Activated CD4-positive, alpha-beta T cell treated with anti-CD3 and anti-CD28 coated beads, Interleukin-10, Interleukin-2, amounts not matched to agents 100 ng/mL and 50 ng/mL, durations not matched to agents 16 hours and 8 hours (primary cell): ENCODE measurements at regions not wholly inside any gene's neighbourhood (a gene's known extent, or its start where the extent isn't known, plus 50 kb on each side); places are given as distances from the start of the nearest gene placed in this dataset.
"Not testable (repeated sequence)": the region's sequence is repeated elsewhere in the genome, so short reads cannot be mapped to it uniquely, and the experiment has no call there.

Source experiments
- DNase-seq: peaks from one replicate; pipeline ENCODE4 v3.0.0-alpha.2; 2020

GRCh38 chr12:107511292-107511691 lies 174.3 kb upstream of the PWP1 start:
- no peak for DNase-seq

DNA sequence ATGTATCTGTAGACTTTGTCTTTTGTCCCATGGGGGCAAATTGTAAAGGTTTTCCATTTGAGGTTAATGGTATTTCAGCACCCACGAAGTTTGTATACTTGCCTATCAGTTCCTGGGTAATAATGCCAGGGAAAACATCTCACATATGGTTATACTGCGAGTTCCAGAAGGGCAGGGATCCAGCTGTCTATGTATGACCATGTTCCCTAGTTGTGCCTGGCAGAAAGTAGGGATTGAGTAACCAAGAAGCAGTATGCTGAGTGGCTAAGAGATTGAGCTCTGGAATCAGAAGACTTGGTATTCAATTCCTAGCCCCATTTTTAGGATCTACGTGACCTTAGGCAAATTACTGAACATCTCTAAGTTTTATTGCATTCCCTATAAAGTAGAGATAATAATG lies 173.2 kb upstream of the PWP1 start:
- DNase-seq: no peak

DNA sequence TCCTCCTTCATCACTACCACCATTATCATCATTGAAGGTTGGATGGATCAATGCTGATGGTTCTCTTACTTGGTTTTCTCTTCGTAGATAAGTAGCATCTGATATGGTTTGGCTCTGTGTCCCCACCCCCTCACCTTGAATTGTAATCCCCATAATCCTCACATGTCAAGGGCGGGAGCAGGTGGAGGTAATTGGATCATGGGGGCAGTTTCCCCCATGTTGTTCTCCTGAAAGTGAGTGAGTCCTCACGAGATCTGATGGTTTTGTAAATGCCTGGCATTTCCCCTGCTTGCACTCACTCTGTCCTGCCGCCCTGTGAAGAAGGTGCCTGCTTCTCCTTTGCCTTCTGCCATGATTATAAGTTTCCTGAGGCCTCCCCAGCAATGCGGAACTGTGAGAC lies 172.4 kb upstream of the PWP1 start:
- DNase-seq: no peak

GRCh38 chr12:107513636-107514400 lies 171.8 kb upstream of the PWP1 start:
- DNase-seq: no peak

GRCh38 chr12:107514887-107515445 lies 170.6 kb upstream of the PWP1 start:
- DNase-seq: no peak

- DNase-seq: peak; percentile 68
These were observed 170.1 kb upstream of the PWP1 start for GRCh38 chr12:107515446-107515958.

GRCh38 chr12:107517816-107518215 lies 167.8 kb upstream of the PWP1 start:
- DNase-seq: not testable (repeated sequence)

DNA sequence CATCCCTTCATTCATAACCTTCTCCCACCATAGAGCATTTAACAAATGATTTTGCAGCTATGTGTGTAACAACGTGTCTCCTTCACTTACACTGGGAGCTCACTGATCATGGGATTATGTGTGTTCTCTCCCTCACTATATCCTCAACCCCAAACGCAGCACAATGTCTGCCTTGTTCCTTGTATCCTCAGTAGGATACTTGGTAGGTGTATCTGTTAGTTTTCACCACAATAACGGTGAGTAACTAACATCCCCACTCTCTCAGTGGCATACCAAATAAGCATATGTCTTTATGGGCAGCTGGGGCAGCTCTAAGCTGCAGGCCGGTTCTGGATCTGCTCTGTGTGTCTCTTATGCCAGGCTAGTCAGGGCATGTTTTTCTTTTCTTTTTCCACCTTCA lies 166.7 kb upstream of the PWP1 start:
- DNase-seq: no peak

DNA sequence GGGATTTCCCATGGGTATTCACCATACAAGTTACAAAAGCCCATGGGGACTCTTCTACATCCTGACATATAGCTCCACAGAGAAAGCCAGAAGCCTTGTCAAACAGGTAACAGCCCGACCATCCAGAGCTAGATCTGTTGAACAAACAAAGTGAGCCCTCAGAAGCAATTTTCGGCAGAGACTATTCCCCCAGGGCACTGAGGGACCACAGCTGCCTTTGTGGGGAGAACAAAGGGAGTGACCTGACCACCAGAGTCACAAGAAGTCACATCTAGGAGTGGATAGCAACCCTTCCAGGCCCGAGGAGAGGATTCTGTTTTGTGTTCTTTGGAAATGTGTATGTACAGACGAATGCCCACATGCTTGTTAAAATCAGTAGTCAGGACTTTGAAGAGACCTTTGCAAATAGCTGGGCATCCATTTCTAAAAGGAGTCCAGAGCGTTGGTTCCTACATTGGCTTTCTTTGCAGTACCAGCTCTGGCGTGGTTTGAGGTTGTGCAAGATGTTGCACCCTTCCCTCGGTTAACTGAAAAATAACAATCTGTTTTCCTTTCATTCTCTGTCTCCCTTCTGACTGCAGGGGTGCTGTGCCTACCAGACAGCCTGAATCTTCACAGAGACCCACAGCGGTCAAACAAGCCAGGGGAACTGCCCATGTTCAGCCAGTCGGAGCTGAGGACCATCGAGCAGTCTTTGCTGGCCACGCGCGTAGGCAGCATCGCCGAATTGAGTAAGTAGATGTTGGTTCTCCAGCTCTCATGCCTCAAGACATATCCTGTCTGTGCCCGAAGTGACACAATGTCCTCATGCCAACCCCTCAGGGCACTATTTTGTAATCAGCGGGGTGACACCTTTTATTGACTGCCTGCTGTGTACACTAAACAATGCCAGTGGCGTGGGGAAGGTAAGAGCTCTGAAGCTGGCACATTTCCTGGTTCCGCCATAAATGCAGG lies 165.4 kb upstream of the PWP1 start:
- DNase-seq: no peak

DNA sequence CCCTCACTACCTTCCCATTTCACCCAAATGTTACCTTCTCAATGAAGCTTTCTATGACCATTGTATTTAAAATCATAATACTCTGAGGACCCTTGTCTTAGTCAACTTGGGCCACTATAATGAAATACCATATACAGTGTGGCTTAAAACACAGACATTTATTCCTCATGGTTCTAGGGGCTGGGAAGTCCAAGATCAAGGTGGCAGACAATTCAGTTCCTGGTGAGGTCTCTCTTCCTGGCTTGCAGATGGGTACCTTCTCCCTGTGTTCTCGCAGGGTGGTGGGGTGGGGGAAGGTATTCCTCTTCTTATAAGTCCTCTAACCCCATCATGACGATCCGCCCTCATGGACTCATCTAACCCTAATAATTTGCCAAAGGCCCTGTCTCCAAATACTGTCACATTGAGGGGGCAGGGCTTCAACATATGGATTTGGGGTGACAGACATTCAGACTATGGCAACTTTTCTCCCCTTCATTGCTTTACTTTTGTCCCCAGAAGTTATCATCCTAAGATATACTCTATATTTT lies 163.7 kb upstream of the PWP1 start:
- DNase-seq: no peak

DNA sequence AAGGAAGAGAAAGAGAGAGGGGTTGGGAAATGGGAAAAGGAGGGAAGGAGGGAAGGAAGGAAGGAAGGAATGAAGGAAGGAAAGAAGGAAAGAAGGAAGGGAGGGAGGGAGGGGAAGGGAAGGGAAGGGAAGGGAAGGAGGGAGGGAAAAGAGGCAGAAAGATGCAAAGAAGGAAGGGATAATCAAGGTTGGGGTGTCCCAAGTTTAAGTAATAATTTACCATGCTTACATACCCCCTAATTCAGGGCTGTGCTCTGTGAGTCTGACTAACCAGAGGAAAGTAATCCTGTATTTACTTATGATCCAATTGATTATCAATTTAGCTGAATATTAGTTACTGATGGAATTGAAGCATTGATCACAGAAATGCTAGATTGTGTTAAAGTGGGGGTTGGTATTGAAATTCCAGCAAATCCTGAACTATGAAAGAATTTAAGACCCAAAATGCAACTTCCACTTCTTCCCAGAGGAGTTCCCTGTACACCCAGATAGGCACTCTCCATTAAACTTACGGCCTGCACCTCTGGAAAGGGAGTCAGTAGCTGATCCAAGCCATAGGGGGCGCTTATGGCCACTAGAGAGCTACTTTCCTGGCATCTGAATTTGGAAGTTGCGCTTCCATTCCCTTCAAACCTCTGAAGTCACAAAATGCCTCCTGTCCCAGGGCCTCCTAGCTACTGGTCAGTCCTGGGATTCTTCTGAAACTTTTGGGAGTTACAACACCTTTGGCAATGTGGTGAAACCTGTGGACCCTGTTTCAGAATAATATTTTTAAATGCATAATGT lies 162.7 kb upstream of the PWP1 start:
- no peak for DNase-seq

- DNase-seq: no peak
These were observed 161.6 kb upstream of the PWP1 start for GRCh38 chr12:107523775-107524535.

DNA sequence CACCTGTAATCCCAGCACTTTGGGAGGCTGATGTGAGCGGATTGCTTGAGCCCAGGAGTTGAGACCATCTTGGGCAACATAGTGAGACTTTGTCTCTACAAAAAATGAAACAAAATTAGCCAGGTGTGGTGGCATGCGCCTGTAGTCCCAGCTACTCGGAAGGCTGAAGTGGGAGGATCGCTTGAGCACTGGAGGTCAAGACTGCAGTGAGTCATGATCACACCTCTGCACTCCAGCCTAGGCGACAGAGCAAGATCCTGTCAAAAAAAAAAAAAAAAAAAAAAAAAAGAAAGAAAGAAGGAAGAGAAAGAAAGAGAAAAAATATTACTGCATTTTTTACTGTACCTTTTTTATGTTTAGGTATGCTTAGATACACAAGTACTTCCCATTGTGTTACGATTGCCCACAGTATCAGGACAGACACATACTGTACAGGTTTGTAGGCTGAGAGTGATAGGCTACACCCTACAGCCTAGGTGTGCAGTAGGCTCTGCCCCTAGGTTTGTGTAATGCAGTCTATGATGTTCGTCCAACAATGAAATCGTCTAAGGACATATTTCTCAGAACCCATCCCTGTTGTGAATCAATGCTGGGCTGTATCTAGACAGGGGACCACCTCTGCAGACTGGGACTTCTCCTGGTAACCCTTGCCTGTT lies 160.4 kb upstream of the PWP1 start:
- no peak for DNase-seq

GRCh38 chr12:107525719-107526554 lies 159.7 kb upstream of the PWP1 start:
- no peak for DNase-seq

DNA sequence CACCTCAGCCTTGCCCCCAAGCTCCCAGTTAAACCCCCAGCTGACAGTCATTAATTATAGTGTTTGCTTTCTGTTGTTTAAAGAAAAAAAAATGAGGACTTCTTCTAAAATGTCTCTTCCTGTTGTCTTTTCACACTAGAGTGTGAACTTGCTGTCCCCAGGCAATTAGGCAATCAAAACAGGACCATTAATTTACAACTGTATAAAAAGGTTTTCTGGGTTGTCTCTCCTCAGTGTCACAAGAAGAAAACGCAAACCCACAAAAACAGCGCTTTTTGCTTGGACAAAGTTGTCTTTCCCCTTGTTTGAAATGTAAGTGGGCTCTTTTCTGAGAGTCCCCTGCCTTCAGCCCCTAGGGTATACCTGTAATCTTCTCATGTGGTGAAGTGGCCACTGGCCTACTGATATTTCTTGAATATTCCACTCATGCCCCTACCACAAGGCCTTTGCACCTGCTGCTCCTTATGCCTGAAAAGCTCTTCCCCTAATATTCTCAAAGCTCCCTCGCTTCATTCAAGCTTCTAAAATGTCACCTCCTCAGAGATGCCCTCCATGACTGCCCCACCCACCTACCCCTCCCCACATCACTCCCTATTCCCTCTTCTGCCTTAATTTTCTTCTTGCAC lies 158.9 kb upstream of the PWP1 start:
- DNase-seq: no peak

DNA sequence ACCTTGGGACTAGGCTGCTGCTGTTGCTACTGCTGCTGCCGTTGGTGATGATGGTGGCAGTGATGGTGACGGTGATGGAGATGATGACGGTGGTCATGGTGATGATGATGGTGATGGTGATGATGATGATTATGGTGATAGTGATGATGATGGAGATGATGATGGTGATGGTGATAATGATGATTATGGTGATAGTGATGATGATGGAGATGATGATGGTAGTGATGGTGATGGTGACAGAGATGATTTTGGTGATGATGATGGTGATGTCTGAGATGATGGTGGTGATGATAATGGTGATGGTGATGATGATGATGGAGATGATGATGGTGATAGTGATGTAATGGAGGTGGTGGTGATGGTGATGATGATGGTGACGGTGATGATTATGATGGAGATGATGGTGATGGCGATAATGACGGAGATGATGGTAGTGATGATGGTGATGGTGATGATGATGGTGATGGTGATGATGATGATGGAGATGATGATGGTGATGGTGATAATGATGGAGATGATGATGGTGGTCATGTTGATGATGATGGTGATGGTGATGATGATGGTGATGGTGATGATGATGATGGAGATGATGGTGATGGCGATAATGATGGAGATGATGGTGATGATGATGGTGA lies 156.8 kb upstream of the PWP1 start:
- DNase-seq: no peak

DNA sequence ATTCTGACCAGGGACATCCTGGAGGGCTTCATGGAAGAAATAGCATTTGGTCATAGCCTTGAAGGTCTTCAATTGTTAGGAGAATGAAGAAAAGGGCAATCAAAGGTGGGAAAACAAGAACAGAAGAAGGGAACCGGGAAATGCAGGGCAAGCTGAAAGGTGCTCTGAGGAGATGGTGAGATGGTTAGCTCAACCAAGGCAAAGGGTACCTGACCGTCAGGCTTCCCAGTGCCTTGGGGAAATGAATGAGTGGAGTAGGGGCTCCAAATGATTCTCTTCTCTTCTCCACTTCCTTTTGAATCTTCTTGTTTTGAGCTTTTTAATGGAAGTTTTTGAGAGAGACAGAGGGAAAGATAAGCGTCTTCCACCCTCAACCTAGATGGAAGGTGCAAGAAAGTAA lies 155.6 kb upstream of the PWP1 start:
- DNase-seq: no peak

GRCh38 chr12:107530701-107531100 lies 154.9 kb upstream of the PWP1 start:
- no peak for DNase-seq

DNA sequence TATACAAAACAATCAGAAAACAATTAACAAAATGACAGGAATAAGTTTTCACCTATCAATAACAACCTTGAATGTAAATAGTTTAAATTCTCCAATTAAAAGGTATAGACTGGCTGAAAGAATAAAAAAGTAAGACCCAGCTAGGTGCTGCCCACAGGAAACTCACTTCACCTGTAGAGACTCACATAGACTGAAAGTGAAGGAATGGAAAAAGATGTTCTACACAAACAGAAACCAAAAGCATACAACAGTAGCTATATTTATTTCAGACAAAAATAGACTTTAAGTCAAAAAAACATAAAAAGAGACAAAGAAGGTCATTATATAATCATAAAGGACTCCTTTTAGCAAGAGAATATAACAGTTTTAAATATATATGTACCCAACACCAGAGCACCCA lies 152.4 kb upstream of the PWP1 start:
- no peak for DNase-seq
